Tibial artery (tissue), 4 donors: ENCODE measurements at regions not wholly inside any gene's neighbourhood (a gene's known extent, or its start where the extent isn't known, plus 50 kb on each side); places are given as distances from the start of the nearest gene placed in this dataset.

Experiments used
- DNase-seq, 2 donors: peaks; one replicate each; pipeline ENCODE4 v3.0.0-alpha.2; 2019
- H3K27ac ChIP-seq, 2 donors: fragments of 200-600 bp; sonication (generic) in 1 of 2; 1 replicate in 1 of 2; 2 replicates in 1 of 2; pipeline ENCODE4 v1.5.1; 2018 to 2019; ENCODE audit warnings: mild to moderate bottlenecking in 1 of 2
- H3K27me3 ChIP-seq, 2 donors: fragments of 200-600 bp; sonication (generic) in 1 of 2; one replicate each; pipeline versions ENCODE4 v1.5.1 to v1.6.0; 2016 to 2019
- H3K36me3 ChIP-seq, 3 donors: fragments of 200-600 bp; sonication (generic) in 2 of 3; one replicate each; pipeline ENCODE4 v1.5.1; 2016 to 2019; ENCODE audit warnings: mild to moderate bottlenecking in 2 of 3
- H3K4me1 ChIP-seq, 4 donors: fragments of 200-600 bp; sonication (generic) in 2 of 4; 1 replicate in 3 of 4; 2 replicates in 1 of 4; pipeline ENCODE4 v1.5.1; 2016 to 2019
- H3K4me3 ChIP-seq, 2 donors: fragments of 200-600 bp; sonication (generic) in 1 of 2; 1 replicate in 1 of 2; 2 replicates in 1 of 2; pipeline ENCODE4 v1.5.1; 2018 to 2019; ENCODE audit warnings: mild to moderate bottlenecking in 2 of 2
- H3K9me3 ChIP-seq, 3 donors: fragments of 200-600 bp; sonication (generic) in 1 of 3; one replicate each; pipeline ENCODE4 v1.5.1; 2016 to 2019
- intact Hi-C: fragments of 100-400 bp; cut with DNase I; formaldehyde crosslinking; loops from one replicate; pipeline ENCODE4 v1.15.0; 2023; ENCODE audit warnings: low total_unique reads
- TF ChIP-seq, protein P1 (sequence below), 2 experiments: fragments of 200-600 bp in 1 of 2; fragments of 450-650 bp in 1 of 2; IDR thresholded peaks; one replicate each; pipeline ENCODE4 v1.5.1; 2017 to 2019; ENCODE audit warnings: antibody characterized with exemption in 2 of 2, mild to moderate bottlenecking in 1 of 2, moderate library complexity in 1 of 2

DNA sequence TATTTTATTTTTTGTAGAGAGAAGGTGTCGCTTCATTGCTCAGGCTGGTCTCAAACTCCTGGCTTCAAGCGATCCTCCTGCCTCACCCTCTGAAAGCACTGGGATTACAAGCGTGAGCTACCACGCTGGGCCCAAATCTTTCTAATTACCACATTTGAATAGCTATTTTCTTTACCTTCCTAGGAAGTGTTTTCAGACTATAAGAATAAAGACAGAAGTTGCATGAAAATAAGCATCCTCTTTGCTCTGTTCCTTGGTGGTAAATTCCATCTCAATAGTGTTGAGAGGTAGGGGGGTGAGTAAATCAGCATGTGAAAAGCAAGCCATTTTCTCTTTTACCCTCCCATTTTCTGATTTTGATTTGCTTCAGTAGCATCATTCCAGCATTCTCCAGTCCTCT is 122.4 kb downstream of the LARP7 start:
- TF ChIP-seq, protein P1, sequence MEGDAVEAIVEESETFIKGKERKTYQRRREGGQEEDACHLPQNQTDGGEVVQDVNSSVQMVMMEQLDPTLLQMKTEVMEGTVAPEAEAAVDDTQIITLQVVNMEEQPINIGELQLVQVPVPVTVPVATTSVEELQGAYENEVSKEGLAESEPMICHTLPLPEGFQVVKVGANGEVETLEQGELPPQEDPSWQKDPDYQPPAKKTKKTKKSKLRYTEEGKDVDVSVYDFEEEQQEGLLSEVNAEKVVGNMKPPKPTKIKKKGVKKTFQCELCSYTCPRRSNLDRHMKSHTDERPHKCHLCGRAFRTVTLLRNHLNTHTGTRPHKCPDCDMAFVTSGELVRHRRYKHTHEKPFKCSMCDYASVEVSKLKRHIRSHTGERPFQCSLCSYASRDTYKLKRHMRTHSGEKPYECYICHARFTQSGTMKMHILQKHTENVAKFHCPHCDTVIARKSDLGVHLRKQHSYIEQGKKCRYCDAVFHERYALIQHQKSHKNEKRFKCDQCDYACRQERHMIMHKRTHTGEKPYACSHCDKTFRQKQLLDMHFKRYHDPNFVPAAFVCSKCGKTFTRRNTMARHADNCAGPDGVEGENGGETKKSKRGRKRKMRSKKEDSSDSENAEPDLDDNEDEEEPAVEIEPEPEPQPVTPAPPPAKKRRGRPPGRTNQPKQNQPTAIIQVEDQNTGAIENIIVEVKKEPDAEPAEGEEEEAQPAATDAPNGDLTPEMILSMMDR (IDR thresholded peaks at IDR 0.05) = no peak
- intact Hi-C loops = no loop called here
- no peaks in the 10 kb centered on the region for H3K9me3 ChIP-seq
- peaks cover 0 to 8% (median 0%) of the 10 kb centered on the region in 4 donors for H3K4me1 ChIP-seq
- H3K4me3 ChIP-seq = no peak overlapping the region
- no peaks in the 10 kb centered on the region for H3K27me3 ChIP-seq
- DNase-seq = no peak
- H3K36me3 ChIP-seq = no peaks in the 10 kb centered on the region
- no peak overlapping the region for H3K27ac ChIP-seq

DNA sequence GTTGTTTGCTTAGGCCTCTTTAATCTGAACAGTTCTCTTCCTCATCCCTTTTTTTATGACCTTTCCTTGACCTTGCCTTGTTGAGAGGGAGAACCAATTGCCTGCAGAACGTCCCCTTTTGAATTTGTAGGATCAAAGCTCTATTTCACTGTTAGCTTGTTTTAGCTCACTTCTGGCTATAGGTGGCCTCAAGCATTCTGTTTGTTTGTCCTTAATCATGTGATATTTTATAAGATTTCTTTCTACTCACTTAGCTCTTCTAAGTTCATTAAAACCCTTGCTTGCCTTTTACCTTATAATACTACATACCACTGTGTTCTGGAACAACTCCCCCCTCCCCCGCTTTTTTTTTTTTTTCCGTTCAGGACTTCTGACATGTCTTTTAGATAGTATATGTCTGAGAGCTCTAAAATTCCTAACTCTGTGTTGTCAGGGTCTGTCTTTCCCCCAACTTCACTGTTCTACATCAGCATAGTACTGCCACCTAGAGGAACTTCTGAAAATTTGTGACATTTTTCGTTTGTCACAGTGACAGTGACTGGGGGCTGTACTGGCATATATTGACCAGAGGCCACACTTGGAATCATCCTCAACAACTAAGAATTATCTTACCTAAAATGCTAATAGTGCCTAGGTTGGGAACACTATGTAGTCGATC is 128.5 kb downstream of the LARP7 start:
- intact Hi-C loops = loop anchor here (5.0 kb wide), 1 partner anchor 172 kb away; no protein-coding TSS in a partner anchor
- Histone ChIP-seq H3K36me3 (no peaks in the 10 kb centered on the region), H3K9me3 (no peaks in the 10 kb centered on the region)

DNA sequence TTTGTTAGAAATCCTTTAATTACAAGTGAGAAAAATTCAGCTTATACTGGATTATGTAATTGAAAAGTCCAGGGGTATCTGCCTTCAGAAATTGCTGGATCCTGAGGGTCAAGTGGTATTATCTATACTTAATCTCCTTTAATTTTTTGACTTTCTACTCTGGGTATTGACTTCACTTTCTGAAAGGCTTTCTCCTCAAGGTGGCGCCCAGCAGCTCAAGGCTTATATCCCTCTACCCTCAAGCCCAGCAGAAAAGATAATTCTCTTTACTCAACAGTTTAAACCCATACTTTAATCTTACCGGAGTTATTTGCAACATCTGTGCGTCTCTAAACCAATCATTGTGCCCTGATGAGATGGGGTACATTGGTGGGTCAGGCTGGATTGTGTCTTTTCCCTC is 129.5 kb downstream of the LARP7 start:
- H3K9me3 ChIP-seq = no peaks in the 10 kb centered on the region
- H3K36me3 ChIP-seq = no peaks in the 10 kb centered on the region
- H3K27ac ChIP-seq = no peak overlapping the region
- TF ChIP-seq, protein P1 (IDR thresholded peaks at IDR 0.05) = no peak
- H3K4me1 ChIP-seq = peaks cover 0 to 8% (median 0%) of the 10 kb centered on the region in 4 donors
- intact Hi-C loops = loop anchor here (5.0 kb wide), 1 partner anchor 171 kb away; no protein-coding TSS in a partner anchor
- DNase-seq = peak in 1 of 2 donors; percentile 26
- no peak overlapping the region for H3K4me3 ChIP-seq
- H3K27me3 ChIP-seq = no peaks in the 10 kb centered on the region

More for the DNA sequence above, 128.5 kb downstream of the LARP7 start:
- H3K27me3 ChIP-seq = no peaks in the 10 kb centered on the region
- no peak overlapping the region for H3K27ac ChIP-seq
- no peak for DNase-seq
- H3K4me3 ChIP-seq = no peak overlapping the region
- TF ChIP-seq, protein P1 (IDR thresholded peaks at IDR 0.05) = peak in 1 of 2 experiments; percentile 26
- H3K4me1 ChIP-seq = peaks cover 0 to 8% (median 0%) of the 10 kb centered on the region in 4 donors

DNA sequence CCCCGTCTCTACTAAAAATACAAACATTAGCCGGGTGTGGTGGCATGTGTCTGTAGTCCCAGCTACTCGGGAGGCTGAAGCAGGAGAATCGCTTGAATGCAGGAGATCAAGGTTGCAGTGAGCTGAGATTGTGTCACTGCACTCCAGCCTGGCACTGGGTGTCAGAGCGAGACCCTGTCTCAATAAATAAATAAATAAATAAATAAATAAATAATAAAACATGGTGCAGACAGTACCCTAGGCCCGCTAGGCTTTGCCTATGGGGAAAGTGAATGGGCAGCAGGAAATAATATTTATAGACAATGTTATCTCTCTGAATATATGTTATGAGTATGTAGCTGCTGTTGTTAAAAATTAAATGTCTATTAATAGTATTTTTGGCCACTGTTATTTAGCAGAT is 130.4 kb downstream of the LARP7 start:
- intact Hi-C loops = loop anchor here (5.0 kb wide), 1 partner anchor 170 kb away; no protein-coding TSS in a partner anchor

DNA sequence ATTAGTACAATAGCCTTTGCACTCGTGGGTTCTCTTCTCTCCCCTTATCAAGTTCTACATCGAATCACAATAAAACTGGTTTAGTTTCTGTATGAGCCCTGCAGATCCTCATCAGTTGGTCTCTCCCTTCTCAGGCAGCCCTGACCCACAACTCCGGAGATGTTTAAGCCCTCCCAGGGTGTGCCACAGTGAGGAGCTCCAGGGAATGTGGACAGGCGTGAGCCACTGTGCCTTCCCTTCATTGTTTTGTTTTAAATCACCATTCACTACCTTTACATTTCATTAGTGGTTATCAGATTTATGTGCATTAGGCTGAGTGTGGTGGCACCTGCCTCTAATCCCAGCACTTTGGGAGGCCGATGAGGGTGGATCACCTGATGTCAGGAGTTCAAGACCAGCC is 133.2 kb downstream of the LARP7 start:
- Histone ChIP-seq H3K4me1 (no peaks in the 10 kb centered on the region), H3K9me3 (no peaks in the 10 kb centered on the region), H3K36me3 (no peaks in the 10 kb centered on the region), H3K27me3 (no peaks in the 10 kb centered on the region), H3K27ac (no peak overlapping the region), H3K4me3 (no peak overlapping the region)
- intact Hi-C loops = no loop called here
- TF ChIP-seq, protein P1 (IDR thresholded peaks at IDR 0.05) = no peak
- DNase-seq = no peak

More for the DNA sequence above, 130.4 kb downstream of the LARP7 start:
- Histone ChIP-seq H3K27ac (no peak overlapping the region), H3K4me3 (no peak overlapping the region), H3K9me3 (no peaks in the 10 kb centered on the region), H3K36me3 (no peaks in the 10 kb centered on the region), H3K4me1 (peaks cover 0 to 6% (median 0%) of the 10 kb centered on the region in 4 donors), H3K27me3 (no peaks in the 10 kb centered on the region)
- TF ChIP-seq, protein P1 (IDR thresholded peaks at IDR 0.05) = no peak
- DNase-seq = no peak
